GM12864 (cell line): ENCODE measurements at regions not wholly inside any gene's neighbourhood (a gene's known extent, or its start where the extent isn't known, plus 50 kb on each side); places are given as distances from the start of the nearest gene placed in this dataset.

Source experiments
- DNase-seq: peaks from one replicate; pipeline ENCODE4 v3.0.0-alpha.2; 2011; ENCODE audit warnings: low read depth
- H3K4me3 ChIP-seq: 2 replicates; pipeline ENCODE4 v1.5.1; 2011; ENCODE audit warnings: mild to moderate bottlenecking, low read depth, low read length, control low read depth
- TF ChIP-seq, protein P1 (sequence below): IDR thresholded peaks from 2 replicates; pipeline ENCODE4 v1.5.1; 2011; ENCODE audit warnings: low read depth, mild to moderate bottlenecking, moderate library complexity, low read length, control low read depth, inconsistent platforms; ENCODE audit errors: missing control alignments

DNA sequence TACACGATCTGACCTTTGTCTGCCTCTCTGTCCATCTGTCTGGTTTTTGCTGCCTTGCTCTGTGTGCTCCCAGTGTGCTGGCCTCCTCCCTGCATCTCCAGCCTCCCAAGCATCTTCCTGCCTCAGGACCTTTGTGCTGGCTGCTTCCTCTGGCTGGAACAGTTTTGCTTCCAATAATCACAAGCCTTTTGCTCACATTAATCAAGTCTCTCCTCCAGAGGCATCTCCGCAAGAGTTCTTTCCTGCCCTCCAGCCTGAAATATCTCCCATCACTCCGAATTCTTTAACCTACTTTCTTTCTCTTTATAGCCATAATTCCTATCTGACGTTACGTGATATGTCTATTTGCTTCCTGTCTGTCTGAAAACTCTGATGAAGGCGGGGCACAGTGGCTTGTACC lies 267.1 kb downstream of the ABCC12 start:
- TF ChIP-seq, protein P1, sequence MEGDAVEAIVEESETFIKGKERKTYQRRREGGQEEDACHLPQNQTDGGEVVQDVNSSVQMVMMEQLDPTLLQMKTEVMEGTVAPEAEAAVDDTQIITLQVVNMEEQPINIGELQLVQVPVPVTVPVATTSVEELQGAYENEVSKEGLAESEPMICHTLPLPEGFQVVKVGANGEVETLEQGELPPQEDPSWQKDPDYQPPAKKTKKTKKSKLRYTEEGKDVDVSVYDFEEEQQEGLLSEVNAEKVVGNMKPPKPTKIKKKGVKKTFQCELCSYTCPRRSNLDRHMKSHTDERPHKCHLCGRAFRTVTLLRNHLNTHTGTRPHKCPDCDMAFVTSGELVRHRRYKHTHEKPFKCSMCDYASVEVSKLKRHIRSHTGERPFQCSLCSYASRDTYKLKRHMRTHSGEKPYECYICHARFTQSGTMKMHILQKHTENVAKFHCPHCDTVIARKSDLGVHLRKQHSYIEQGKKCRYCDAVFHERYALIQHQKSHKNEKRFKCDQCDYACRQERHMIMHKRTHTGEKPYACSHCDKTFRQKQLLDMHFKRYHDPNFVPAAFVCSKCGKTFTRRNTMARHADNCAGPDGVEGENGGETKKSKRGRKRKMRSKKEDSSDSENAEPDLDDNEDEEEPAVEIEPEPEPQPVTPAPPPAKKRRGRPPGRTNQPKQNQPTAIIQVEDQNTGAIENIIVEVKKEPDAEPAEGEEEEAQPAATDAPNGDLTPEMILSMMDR: no peak
- no peak for DNase-seq
- no peak overlapping the region for H3K4me3 ChIP-seq

DNA sequence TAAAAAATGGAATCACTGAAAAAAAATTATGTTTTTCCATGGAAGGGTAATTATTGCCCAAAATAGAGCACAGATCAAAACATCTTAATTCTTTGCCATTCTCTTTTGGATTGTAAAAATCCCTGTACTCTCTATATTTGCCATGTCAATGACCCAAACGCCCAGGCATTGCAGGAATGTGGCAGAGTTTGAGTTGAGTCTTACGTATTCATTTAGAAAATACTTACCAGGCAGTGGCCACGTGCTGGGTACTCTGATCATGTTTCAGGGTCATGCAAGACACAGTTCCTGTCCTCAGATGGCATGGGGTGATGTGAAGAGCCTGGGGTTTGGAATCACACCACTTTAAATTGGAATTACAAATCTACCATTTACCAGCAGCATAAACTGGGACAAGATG lies 267.7 kb downstream of the ABCC12 start:
- TF ChIP-seq, protein P1: no peak
- no peak overlapping the region for H3K4me3 ChIP-seq
- no peak for DNase-seq

DNA sequence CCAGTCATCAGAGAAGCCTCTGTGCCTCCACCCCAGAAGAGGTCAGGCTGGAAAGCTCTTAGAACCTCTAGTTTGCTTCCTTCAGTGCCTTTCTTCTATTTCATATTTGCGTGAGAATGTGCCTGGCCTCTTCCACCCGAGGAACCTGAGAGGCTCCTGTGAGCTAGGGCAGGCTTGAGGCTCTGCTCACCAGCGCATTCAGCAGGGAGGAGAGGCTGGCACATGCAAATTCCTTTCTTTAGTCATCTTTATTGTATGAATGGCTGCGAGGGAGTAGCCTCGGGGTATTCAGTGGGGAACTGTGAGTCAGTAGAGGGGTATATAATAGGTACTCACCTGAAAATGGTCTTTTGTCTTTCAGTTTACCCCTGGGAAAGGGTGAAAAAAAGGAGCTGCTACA lies 268.3 kb downstream of the ABCC12 start:
- TF ChIP-seq, protein P1: no peak
- no peak for DNase-seq

DNA sequence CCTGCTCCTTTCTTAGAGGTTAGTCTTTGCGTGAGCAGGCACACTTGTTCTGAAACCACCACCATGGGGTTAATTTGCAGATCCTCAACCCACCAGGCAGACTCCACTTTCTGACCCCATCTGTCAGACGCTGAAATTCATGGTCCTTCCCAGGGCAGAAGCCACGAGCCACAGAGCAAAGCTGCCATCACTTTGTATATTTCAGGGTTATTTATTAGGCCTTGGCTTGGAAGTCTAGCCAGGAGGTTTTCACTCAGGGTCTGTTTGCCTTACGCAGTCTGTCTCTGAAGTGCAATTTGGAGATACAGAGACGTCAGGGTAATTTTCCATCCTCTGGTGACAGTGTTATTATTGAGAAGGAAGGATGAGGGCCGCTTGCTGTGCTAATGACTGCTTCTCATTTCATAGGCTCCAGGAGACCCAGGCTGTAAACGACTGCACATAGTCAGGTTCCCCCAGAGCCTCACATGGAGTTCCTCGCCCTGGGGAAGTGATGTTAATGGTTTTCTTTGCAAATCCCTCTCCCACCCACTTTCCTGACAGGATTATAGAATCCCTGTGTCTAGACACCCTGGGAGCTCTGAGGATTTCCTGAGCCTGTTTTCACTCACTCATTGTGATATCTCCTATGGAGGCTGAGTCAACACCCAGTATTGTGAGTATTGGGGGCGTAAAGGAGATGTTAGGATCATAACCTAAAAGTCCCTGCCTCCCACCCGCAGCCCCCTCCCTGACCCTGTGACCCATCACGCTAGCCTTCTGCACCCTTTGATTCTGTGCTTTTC lies 269.0 kb downstream of the ABCC12 start:
- no peak overlapping the region for H3K4me3 ChIP-seq
- DNase-seq: no peak
- TF ChIP-seq, protein P1: no peak

More for the DNA sequence above, 268.3 kb downstream of the ABCC12 start:
- no peak overlapping the region for H3K4me3 ChIP-seq

DNA sequence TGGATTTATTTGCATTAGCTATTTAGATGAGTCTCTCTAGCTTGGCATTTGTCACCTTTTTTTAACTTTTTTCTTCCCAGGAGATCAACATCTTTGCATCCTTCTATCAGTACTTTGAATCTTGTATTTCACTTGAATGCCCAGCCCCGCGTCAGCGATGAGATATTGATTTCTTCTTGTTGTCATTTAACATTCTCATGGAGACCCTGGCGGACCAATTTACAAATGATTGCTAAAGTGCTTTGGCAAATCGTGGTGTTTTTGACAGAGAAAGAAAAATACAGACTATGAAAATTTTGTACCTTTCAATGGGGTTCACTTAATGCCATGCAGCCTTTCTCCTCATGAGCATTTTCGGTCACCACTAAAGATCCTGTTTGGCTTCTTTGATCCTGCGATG lies 269.7 kb downstream of the ABCC12 start:
- no peak for DNase-seq
- TF ChIP-seq, protein P1: no peak
- no peak overlapping the region for H3K4me3 ChIP-seq

DNA sequence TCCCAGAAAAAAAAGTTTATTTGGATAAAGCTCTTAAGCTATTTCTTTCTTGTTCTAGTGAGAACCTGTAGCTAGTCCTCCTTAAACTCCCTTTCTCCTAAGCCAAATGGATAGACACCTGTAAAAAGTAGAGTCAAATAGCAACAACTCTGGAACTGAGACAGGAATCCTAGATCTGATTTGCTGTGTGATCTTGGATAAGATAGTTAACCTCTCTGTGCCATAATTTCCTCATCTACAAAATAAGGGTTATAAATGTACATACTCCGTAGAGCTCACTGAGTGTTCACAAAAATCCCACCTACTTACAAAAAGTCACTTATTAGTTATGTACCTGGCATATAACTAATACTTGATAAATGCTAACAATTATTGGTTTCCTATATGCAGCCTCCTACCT lies 270.3 kb downstream of the ABCC12 start:
- no peak for DNase-seq
- no peak overlapping the region for H3K4me3 ChIP-seq
- TF ChIP-seq, protein P1: no peak
